HG02885 (cell line): ENCODE measurements at regions not wholly inside any gene's neighbourhood (a gene's known extent, or its start where the extent isn't known, plus 50 kb on each side); places are given as distances from the start of the nearest gene placed in this dataset.

Experiments used
- ATAC-seq: cut with Tn5 transposase; IDR thresholded peaks from one replicate; pipeline ENCODE4 v1.9.1; 2021; ENCODE audit warnings: mild to moderate bottlenecking; ENCODE audit not compliant: unreplicated experiment, poor library complexity

DNA sequence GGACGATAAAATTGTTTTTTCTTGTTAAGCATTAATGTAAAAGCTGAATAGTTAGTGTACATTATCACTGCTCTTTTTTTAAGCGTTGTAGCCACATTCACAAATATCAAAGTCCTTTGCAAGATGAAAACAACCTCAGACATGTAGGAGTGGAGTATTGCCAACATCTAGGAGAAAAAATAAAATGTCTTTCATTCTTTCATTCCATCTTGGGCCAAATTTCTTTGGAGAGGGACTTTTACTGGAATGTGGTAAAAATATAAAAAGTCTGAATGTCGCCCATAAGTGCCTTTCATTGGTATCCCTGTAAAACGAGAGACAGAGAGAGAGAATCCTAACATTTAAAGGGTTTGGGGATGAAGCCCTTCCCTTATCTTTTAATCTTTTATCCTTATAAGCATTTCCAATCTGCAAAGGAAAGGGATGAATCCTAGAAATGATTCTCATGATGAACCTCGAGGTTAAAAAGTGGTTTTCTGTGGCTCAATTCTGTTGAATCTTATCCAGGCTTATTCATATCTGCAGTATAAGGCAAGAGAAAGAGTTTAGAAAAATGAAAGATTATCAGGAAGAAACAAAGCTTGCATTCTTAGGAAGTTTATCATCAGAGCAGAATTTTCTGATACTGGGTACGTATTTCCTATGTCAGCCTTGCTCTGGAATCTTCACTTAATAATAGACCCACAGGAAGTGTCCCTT, 1031.7 kb downstream of the MCTP2 start:
- no peak for ATAC-seq

- no peak for ATAC-seq
Observed at GRCh38 chr15:95263751-95264150, 1032.4 kb downstream of the MCTP2 start.

- ATAC-seq: no peak
Observed at GRCh38 chr15:95265419-95265997, 1034.1 kb downstream of the MCTP2 start.

GRCh38 chr15:95266451-95267061, 1035.2 kb downstream of the MCTP2 start:
- ATAC-seq: no peak

DNA sequence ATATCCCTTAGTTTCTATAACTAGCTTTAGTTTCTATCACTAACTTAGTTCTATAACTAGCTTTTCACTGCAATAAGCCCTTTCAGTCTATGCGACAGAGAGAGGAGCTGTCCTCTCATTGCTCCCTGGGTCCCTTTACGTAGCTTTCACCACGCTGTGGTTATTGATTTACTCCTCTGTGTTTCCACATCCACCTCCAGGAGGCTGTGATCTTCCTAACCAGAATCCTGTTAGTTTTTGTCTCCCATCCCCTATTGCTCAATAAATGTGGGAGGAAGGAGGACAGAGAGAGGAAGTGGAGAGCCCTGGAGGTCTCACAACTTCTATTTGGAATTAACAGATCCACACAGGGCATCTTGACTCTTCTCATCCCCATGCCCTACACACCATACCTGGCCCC, 1036.1 kb downstream of the MCTP2 start:
- no peak for ATAC-seq

DNA sequence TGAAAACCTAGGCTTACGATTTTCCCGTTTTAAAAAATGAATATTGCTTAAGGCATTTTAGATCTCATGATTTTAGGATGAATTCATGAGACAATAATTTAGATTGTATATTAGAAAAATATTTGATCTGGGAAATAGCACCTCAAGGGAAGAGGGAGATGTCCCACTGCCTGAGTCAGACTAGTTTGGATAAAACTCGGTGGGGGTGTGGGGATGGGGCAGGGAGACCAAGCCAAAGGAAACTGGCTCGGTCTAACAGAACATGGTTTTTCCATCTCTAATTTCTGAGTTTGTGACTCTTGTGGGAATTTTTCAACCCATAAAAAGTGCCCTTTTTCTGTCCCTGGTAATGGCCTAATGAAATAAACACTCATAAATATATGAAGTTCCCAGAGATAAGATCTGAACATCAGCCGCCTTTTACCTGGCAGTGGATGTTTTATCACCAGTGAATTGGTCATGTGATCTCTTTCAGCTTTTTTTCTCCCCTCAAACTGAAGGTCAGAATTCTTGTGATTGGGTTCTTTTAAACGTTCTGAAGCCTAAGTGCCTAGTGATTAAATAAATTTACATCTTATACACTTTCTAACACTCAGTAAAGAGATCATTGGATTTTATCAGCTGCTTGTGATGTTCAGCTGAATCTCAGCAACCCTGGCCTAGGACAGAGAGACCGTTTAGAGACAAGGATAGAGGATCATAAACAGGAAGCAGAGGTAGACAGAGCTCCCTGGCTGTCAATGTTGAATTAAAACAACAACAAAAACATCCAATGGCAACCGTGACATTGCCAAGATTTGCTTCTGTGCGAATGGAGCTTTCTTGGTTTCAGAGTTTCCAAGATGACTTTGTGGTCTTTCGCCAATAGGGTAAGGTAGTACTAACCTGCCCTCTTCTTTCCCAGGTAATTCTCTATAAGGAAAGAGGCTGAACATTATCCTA, 1038.2 kb downstream of the MCTP2 start:
- no peak for ATAC-seq

- no peak for ATAC-seq
Observed at GRCh38 chr15:95274101-95274500, 1042.7 kb downstream of the MCTP2 start.

DNA sequence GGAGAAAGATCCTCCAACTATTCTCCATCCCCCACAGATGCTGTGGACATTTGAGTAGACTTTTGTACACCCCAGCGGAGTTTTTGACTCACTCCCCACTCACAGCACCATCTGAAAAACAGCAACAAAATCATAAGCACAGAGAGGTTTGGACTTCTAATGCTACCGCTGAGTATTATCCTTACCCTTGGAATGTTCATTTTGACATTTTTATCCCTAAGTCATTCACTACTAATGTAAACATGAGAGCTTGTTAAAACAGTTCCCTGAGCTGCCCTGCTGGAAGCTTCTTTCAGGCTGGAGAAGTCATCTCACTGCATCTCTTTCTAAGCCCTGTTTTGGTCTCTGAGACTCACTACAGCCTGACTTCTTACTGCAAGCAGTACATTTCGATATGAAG, 1045.9 kb downstream of the MCTP2 start:
- ATAC-seq: no peak

GRCh38 chr15:95278532-95279245, 1047.3 kb downstream of the MCTP2 start:
- no peak for ATAC-seq

DNA sequence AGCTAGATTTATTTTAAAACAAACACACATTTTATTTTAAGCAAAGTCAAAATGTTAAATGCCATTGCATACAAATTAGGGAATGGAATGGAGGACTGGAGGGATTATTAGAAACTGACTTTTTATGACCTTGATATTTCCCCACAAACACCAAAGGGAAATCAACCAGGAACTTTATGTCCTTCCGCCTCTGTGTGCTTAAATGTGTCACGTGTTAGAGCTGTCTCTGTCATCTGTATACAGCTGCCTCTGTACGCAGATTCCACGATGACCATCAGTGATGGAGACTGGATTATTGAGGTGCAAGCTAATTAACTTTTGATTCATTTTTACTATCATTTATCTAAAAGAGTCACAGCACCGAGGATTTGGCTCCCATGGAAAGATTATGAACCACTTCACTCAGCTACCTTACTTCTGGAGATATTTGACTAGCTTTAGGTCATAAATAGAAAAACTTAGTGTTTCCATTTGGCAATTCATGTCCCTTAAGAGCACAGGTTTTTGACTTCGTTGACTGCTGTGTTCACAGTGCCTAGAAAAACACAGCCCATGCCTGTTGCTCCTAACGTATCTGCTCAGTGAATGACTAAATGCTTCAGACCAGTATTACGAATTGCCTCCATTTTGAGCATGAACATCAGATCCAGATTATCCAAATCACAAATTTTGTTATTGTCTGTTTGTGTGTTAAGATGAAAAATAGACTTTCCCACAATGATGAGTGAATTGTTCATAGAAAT, 1048.1 kb downstream of the MCTP2 start:
- no peak for ATAC-seq

DNA sequence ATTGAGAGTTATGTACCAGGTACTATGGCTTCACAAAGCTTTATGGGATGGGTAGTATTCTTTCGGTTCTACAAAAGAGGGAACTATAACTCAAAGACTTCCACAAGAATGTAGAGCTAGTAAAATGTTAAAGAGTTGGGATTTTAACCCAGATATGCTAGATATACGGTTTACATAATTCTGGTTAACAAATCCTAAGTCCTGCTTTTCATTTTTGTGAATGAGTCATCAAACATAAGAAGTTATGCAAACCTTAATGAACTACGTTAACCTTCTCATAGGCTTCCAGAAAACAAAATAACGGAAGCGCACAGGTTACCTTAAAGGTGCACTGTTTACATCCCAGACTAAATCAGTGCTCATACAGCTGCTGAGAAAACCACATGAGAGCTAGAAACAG, 1049.3 kb downstream of the MCTP2 start:
- ATAC-seq: no peak

GRCh38 chr15:95281470-95281869, 1049.0 kb upstream of the NR2F2 start:
- no peak for ATAC-seq

GRCh38 chr15:95284492-95284891, 1046.0 kb upstream of the NR2F2 start:
- no peak for ATAC-seq

- no peak for ATAC-seq
Observed at GRCh38 chr15:95284933-95285421, 1045.5 kb upstream of the NR2F2 start.

GRCh38 chr15:95286352-95286880, 1044.1 kb upstream of the NR2F2 start:
- no peak for ATAC-seq

DNA sequence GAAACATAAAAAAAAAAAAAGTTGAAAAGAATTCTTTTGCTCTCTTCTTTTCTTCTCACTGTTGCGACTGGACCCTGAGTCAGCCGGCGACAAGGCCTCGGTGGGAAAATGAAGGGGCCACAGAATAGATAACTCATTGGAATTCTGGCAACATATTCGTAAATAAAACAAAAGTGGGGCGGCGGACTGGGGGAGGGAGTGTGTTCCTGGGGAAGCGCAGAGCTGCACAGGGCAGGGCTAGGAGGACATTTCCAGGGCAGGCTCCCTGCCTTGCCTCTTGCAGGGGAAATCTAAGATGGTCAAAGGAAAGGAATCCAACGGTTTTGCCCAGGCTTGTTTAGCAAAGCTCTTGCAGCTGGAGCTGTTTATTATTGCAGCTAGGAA, 1042.8 kb upstream of the NR2F2 start:
- ATAC-seq: no peak

DNA sequence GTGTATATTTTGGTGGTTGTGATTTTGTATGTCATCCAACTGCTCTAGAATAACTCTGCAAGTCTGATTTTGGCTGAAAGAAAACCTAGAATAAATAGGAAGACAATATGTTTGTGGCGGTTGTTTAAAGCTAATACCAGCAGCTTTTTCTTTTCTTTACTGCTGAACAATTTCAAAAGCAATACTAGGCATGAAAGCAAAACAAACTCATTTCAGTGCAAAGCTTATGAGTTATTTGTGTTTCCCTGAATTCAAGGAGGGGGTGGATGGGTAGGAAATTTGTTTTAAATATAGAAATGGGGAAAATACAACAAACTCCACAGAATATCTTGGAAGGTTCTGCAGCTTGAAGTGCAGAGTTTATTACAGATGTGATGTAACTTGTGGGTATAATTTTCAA, 1041.9 kb upstream of the NR2F2 start:
- ATAC-seq: no peak

- ATAC-seq: no peak
Observed at GRCh38 chr15:95290176-95290974, 1040.1 kb upstream of the NR2F2 start.
